HG03039 (cell line): ENCODE measurements at regions not wholly inside any gene's neighbourhood (a gene's known extent, or its start where the extent isn't known, plus 50 kb on each side); places are given as distances from the start of the nearest gene placed in this dataset.
"Not testable (repeated sequence)": the region's sequence is repeated elsewhere in the genome, so short reads cannot be mapped to it uniquely, and the experiment has no call there.

Experiments
- ATAC-seq: cut with Tn5 transposase; IDR thresholded peaks from one replicate; pipeline ENCODE4 v1.9.1; 2021; ENCODE audit warnings: mild to moderate bottlenecking, moderate library complexity; ENCODE audit not compliant: unreplicated experiment

GRCh38 chr16:29311461-29312344 is 94.8 kb downstream of the NPIPB11 start:
- no peak for ATAC-seq

DNA sequence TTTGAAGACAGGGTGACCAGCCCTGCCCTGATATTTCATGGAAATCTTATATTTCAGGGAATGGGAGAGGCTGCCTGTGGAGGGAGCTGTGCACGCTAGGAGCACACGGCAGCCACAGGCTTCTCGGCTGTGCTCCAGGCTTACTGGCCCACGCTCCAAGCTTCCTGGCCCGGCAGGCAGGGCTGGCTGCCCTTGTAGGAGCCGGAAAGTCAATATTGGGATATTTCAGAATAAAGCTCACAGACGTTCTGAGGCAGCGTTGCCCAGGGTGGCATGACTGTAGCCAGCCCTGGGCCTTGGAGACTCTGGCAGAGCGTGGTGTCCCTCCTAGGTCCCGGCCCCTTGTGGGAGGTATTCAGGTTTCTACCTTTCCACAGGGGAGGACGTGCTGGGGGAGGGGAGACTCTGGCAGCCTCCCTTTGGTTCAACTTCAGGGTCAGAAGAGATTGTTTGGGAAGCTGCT is 95.6 kb downstream of the NPIPB11 start:
- no peak for ATAC-seq

DNA sequence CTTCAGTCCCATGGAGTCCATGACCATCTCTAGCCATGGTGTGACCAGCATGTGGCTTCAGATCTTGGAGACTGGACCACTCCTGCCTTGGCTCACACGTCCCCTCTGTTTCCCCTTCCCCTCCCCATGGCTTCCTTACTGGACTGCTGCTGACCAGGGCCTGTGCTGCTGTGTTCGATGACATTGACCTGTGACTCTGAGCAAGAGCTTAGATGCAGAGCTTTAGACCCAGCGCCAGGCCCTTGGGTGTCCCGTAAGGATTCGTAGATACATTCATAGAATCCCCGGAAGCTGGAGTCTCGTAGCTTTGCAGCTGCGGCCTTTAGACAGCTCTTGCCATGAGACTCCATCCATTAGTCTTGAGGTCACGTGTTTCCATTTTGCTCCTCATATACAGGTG is 96.3 kb downstream of the NPIPB11 start:
- not testable (repeated sequence) for ATAC-seq

DNA sequence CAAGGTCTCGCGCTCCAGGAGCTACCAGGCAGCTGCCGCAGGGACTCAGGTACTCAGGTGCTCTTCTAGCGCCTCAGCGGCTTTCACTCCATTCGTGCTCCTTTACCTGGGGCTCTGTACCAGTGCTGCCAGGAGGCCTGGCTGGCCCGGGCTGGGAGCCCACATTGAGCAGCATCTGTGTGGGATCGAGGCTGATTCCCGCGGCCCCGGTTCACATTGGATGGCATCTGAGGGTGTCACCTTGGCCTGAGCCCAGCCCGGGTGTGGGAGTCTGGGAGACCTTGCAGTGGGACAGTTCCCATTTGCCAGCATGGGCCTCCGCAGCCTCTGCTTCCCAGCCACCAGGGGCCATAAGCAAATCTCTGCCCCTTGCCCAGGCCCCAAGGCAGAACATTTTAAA is 96.9 kb downstream of the NPIPB11 start:
- not testable (repeated sequence) for ATAC-seq

DNA sequence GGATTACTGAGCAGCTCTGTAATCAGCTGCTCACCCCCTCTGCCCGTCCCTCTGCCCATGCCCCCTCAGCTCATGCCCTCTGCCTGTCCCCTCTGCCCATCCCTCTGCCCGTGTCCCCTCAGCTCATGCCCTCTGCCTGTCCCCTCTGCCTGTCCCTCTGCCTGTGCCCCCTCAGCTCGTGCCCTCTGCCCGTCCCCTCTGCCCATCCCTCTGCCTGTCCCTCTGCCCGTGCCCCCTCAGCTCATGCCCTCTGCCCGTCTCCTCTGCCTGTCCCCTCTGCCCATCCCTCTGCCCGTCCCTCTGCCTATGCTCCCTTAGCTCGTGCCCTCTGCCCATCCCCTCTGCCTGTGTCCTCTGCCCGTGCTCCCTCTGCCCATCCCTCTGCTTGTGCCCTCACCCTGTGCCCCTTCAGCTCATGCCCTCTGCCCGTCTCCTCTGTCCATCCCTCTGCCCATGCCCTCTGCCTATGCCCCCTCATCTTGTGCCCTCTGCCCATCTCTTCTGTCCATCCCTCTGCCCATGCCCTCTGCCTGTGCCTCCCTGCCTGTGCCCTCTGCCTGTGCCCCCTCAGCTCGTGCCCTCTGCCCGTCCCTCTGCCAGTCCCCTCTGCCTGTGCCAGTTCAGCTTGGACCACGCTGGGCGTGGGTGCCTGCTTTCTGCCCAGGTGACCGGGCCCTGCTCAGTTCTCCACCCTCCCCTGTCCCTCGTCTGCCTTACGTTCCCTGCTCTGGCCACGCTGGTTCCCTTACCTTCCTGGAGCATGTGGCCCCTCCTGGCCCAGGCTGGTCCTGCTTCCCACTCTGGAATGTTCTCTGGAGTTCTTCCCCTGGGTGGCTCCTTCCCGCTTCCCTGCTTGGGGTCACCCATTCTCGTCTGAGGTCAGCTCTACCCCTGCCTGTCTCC is 97.6 kb downstream of the NPIPB11 start:
- no peak for ATAC-seq

DNA sequence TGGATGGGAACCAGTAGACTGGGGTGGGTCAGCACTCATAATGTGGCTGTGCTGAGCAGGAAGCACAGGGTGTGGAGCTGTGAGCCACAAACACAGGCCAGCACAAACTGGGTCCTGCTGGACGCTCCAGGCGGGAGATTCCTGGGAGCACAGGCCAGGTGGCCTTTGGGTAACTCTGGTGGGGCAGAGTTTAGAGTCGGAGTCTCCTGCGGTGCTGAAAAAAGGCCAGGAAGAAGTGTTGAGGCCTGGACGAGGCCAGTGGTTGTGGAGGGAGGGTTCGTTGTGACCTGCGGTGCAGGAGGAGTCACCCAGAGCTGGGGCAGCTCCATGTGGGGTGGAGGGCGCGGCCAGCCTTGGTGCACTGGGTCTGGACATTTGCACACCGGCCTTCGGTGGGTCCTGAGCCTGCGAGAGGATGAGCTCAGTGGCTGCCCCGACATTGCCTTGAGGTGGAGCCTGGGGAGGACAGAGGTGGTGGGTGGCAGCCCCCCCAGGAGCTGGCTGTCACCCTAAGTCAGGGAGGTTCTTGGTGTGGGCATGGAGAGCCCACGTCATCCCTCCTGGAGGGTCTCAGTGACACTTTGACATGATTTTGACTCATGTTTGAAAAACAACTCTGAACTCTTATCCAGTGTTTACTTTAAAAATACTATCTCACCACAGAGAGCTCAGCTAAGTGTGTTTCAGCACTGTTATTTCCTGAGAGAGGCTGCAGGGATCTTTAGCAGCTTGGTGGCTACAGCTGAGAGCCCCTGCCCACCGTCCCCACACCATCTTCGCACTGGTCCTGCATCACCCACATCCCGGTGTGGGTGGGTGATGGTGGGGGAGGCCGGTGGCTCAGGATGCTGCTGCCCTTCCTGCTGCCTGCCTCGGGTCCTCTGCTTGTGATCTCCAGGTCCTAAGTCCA is 98.7 kb downstream of the NPIPB11 start:
- no peak for ATAC-seq

- no peak for ATAC-seq
These were observed 99.4 kb downstream of the NPIPB11 start for GRCh38 chr16:29306943-29307597.

GRCh38 chr16:29306201-29306600 is 100.3 kb downstream of the NPIPB11 start:
- ATAC-seq: no peak

- ATAC-seq: not testable (repeated sequence)
These were observed 101.5 kb downstream of the NPIPB11 start for GRCh38 chr16:29305018-29305417.

- ATAC-seq: no peak
These were observed 102.3 kb downstream of the NPIPB11 start for GRCh38 chr16:29304251-29304650.

DNA sequence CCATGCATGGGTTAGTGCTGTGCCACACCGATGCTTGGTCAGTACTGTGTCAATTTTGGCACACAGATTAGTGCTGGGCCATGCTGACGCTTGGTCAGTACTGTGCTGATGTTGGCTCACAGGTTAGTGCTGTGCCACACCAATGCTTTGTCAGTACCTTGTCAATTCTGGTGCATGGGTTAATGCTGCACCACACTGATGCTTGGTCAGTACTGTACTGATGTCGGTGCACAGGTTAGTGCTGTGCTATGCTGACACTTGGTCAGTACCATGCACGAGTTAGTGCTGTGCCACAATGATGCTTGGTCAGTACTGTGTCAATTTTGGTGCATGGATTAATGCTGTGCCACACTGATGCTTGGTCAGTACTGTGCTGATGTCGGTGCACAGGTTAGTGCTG is 103.0 kb downstream of the NPIPB11 start:
- no peak for ATAC-seq

GRCh38 chr16:29302976-29303375 is 103.5 kb downstream of the NPIPB11 start:
- ATAC-seq: no peak

DNA sequence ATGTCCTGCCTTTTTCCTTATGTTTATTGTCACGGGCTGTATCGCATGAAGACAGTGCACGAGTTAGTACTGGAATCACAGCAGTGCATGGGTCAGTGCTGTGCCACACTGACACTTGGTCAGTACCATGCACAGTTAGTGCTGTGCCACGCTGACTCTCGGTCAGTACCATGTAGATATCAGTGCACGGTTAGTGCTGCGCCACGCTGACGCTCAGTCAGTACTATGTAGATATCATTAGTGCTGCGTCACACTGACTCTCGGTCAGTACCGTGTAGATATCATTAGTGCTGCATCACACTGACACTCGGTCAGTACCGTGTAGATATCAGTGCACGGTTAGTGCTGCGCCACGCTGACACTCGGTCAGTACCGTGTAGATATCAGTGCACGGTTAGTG is 104.1 kb downstream of the NPIPB11 start:
- ATAC-seq: not testable (repeated sequence)

DNA sequence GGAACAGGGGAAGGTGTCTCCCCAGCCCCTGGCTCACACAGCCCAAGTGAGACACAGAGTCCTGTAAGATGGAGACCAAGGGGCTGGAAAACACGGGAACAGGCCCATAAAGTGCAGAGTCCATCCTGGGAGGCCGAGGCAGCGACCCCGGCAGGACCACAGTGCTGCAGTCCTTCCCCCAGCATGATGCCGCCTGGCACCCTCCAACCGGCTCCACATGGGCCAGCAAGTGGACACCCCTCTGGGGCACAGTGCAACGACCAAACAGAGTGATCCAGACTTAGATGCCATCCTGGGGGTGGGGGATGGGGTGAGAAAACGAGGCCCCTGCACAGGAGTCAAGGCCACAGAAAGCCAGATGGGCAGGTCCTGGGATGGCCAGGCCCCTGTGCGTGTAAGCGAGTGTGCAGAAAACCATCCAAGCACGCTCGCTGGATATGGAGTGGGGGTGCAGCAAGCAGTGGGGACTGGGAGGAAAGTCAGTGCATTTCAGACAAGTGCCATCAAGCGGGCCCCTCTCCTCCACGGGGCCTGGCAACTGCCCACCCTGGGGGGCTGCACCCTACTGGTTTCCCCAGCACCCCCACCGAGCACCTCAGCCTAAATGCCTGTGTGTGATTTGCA is 104.7 kb downstream of the NPIPB11 start:
- ATAC-seq: not testable (repeated sequence)

- ATAC-seq: not testable (repeated sequence)
These were observed 105.7 kb downstream of the NPIPB11 start for GRCh38 chr16:29300541-29301535.

DNA sequence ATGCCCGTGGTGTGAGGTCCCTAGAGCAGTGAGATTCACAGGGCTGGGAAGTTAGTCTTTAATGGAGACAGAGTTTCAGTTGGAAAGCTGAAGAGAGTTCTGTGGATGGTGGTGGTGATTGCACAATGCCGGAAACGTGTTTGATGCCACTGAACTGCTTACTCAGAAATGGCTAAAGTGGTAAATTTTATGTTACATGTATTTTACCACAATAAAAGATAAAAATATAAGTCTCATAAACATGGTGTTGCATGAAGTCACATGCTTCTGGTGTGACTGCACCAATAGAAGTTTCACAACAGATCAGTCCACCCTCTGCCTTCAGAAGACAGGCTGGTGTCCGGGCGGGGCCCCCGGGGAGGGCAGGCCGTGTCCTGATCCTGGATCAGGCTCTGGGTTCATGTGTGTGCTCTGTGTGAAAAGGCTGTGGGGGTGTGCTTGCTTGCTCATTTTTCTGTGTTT is 106.5 kb downstream of the NPIPB11 start:
- ATAC-seq: not testable (repeated sequence)

DNA sequence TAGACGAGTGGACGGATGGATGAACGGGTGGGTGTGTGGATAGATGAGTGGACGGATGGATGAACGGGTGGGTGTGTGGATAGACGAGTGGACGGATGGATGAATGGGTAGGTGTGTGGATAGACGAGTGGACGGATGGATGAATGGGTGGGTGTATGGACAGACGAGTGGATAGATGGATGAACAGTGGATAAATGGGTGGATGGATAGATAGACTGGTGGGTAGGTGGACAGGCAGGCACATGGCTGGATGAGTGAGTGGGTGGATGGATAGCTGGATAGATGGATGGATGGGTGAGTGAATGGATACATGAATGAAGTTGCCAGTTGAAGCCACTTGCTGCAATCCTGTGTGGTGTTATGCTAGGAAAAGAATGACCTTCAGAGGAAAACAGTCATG is 107.5 kb downstream of the NPIPB11 start:
- ATAC-seq: not testable (repeated sequence)

- not testable (repeated sequence) for ATAC-seq
These were observed 108.2 kb downstream of the NPIPB11 start for GRCh38 chr16:29298307-29298706.
